NT2/D1 (cell line): ENCODE measurements at regions not wholly inside any gene's neighbourhood (a gene's known extent, or its start where the extent isn't known, plus 50 kb on each side); places are given as distances from the start of the nearest gene placed in this dataset.

Experiments
- DNase-seq: peaks from one replicate; pipeline ENCODE4 v3.0.0-alpha.2; 2011; ENCODE audit warnings: low read depth, low spot score
- H3K27me3 ChIP-seq: 2 replicates; pipeline ENCODE4 v1.6.0; 2011; ENCODE audit warnings: mild to moderate bottlenecking; ENCODE audit not compliant: insufficient read length, insufficient read depth
- H3K36me3 ChIP-seq: 2 replicates; pipeline ENCODE4 v1.6.1; 2011; ENCODE audit warnings: mild to moderate bottlenecking, low read length, mixed read lengths; ENCODE audit not compliant: insufficient read depth, insufficient read length
- H3K4me1 ChIP-seq: 2 replicates; pipeline ENCODE4 v1.5.1; 2011; ENCODE audit not compliant: insufficient read depth, insufficient read length
- H3K4me3 ChIP-seq: 2 replicates; pipeline ENCODE4 v1.5.1; 2011; ENCODE audit warnings: low read depth; ENCODE audit not compliant: insufficient read length
- H3K9ac ChIP-seq: 2 replicates; pipeline ENCODE4 v1.6.0; 2011; ENCODE audit warnings: low read depth; ENCODE audit not compliant: insufficient read length
- H3K9me3 ChIP-seq: 2 replicates; pipeline ENCODE4 v1.5.1; 2011; ENCODE audit warnings: mild to moderate bottlenecking, low read length; ENCODE audit not compliant: insufficient read depth
- SUZ12 ChIP-seq: IDR thresholded peaks from 2 replicates; pipeline ENCODE4 v1.6.1; 2011; ENCODE audit not compliant: insufficient read length, insufficient read depth; ENCODE audit errors: extremely low read depth
- YY1 ChIP-seq: IDR thresholded peaks from 2 replicates; pipeline ENCODE4 v1.6.1; 2011; ENCODE audit not compliant: insufficient read length, insufficient read depth
- ZNF274 ChIP-seq: IDR thresholded peaks from 2 replicates; pipeline ENCODE4 v1.6.1; 2011; ENCODE audit warnings: mild to moderate bottlenecking, low read depth, low read length

DNA sequence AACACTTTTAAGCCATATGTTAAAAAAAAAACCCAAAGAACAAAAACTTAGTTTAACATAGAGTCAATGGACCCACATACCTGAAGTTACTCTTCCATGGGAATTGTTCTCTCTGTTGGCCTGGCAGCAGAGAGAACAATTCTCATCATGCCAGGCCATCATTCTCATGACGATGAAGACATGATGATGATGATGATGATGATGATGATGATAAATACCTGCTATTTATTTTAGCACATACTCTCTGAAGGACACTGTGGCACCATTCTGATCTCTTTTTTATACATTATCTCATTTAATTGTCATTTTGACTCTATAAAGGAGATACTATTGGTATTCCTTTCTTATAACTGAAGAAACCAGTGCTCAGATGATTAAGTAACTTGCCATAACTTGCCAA is 366.9 kb downstream of the MFSD1 start:
- no peak overlapping the region for H3K9ac ChIP-seq
- H3K27me3 ChIP-seq = no peaks in the 10 kb centered on the region
- H3K36me3 ChIP-seq = no peaks in the 10 kb centered on the region
- no peak overlapping the region for H3K4me3 ChIP-seq
- DNase-seq = no peak
- no peaks in the 10 kb centered on the region for H3K9me3 ChIP-seq
- no peaks in the 10 kb centered on the region for H3K4me1 ChIP-seq
- no peak for TF ChIP-seq ZNF274
- no peak for TF ChIP-seq SUZ12
- TF ChIP-seq YY1 = no peak

DNA sequence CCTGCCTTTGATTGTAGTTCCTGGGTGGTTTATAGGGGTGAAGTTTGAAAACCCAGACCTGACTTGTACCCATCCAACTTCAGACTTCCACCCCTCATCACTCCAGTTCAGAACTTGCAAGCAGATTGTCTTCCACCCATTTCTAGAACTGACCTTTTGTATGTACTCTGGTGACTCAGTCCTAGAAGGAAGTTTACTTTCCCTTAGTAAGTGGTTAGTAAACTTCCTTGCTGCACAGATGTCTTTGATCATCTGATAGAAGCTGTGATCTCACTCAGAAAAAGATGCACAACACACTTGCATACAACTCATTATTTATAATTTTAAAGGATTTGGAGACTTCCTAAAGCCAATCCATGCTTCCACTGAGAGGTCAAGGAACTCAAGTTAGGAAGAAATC is 368.0 kb downstream of the MFSD1 start:
- H3K9ac ChIP-seq = no peak overlapping the region

DNA sequence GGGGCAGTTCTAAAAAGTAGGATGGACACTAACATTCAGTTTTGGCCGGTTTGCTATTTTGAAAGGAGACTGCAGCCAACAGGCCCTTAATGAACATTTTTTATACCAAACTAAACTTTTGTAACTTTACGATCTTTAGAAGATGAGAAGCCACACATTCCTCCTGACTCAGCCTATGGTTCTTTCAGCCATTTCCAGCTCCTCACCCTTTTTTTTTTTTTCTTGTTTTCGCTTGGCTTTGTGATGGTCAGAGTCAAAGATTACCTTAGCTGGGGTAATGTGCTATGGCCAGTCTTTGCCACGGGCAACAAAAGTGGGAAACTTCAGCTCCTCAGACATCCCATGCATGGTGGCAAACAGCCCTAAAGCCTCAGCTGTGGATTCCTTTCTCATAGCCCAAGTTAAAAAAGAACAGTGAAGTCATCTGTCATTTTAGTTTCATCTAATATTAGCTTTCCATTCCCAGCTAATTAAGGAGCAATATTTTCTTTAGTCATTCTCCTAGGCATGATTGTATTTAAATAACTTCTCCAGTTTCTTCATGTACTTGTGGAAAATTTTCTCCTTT is 368.7 kb downstream of the MFSD1 start:
- no peak for DNase-seq
- H3K9me3 ChIP-seq = no peaks in the 10 kb centered on the region
- H3K4me3 ChIP-seq = no peak overlapping the region
- no peak for TF ChIP-seq ZNF274
- TF ChIP-seq YY1 = no peak
- no peak for TF ChIP-seq SUZ12
- no peak overlapping the region for H3K9ac ChIP-seq
- no peaks in the 10 kb centered on the region for H3K27me3 ChIP-seq
- H3K36me3 ChIP-seq = no peaks in the 10 kb centered on the region
- H3K4me1 ChIP-seq = no peaks in the 10 kb centered on the region

More for the DNA sequence above, 368.0 kb downstream of the MFSD1 start:
- no peaks in the 10 kb centered on the region for H3K36me3 ChIP-seq
- H3K27me3 ChIP-seq = no peaks in the 10 kb centered on the region
- no peak for DNase-seq
- no peak overlapping the region for H3K4me3 ChIP-seq
- H3K9me3 ChIP-seq = no peaks in the 10 kb centered on the region
- H3K4me1 ChIP-seq = no peaks in the 10 kb centered on the region
- TF ChIP-seq YY1 (no peak), ZNF274 (no peak), SUZ12 (no peak)

DNA sequence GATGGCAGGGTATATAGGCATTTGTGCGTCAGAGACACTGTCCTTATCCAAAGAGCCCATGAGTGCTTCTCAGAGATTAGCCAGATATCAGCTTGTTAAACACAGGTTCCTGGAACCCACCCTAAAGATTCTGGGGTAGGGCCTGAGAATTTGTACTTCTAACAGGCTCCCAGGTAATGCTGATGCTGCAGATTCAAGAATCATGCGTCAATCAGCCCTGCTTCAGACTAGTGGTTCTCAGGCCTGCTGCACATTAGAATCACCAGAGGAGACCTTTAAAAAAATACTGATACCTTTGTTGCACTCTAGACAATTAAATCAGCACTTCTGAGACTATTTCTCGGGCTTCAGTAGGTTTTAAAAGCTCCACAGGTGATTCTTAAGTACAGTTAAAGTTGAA is 369.5 kb downstream of the MFSD1 start:
- Histone ChIP-seq H3K4me3 (no peak overlapping the region), H3K4me1 (no peaks in the 10 kb centered on the region), H3K9me3 (no peaks in the 10 kb centered on the region), H3K27me3 (no peaks in the 10 kb centered on the region), H3K36me3 (no peaks in the 10 kb centered on the region), H3K9ac (no peak overlapping the region)
- TF ChIP-seq ZNF274 (no peak), SUZ12 (no peak), YY1 (no peak)
- DNase-seq = no peak

DNA sequence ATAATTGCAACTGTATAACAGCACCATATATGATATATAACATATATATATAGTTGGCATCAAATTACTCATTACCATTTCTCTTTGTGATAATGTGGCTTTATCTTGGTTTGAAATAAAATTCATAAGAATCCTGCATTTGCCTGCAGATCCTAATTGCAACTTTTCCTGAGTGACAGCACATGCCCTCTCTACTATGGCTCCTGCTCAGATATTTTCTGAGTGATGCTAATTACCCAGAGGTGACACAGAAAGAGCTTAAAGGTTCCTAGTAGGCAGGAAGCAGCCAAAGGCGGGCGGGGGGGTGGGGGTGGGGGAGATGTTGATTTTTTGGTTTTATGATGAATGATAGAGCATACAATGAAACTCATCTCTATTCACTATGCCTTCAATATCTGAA is 370.6 kb downstream of the MFSD1 start:
- Histone ChIP-seq H3K36me3 (no peaks in the 10 kb centered on the region), H3K4me1 (no peaks in the 10 kb centered on the region), H3K9ac (no peak overlapping the region), H3K9me3 (no peaks in the 10 kb centered on the region), H3K4me3 (no peak overlapping the region), H3K27me3 (no peaks in the 10 kb centered on the region)
- TF ChIP-seq ZNF274 = no peak
- TF ChIP-seq SUZ12 = no peak
- no peak for TF ChIP-seq YY1
- DNase-seq = no peak

DNA sequence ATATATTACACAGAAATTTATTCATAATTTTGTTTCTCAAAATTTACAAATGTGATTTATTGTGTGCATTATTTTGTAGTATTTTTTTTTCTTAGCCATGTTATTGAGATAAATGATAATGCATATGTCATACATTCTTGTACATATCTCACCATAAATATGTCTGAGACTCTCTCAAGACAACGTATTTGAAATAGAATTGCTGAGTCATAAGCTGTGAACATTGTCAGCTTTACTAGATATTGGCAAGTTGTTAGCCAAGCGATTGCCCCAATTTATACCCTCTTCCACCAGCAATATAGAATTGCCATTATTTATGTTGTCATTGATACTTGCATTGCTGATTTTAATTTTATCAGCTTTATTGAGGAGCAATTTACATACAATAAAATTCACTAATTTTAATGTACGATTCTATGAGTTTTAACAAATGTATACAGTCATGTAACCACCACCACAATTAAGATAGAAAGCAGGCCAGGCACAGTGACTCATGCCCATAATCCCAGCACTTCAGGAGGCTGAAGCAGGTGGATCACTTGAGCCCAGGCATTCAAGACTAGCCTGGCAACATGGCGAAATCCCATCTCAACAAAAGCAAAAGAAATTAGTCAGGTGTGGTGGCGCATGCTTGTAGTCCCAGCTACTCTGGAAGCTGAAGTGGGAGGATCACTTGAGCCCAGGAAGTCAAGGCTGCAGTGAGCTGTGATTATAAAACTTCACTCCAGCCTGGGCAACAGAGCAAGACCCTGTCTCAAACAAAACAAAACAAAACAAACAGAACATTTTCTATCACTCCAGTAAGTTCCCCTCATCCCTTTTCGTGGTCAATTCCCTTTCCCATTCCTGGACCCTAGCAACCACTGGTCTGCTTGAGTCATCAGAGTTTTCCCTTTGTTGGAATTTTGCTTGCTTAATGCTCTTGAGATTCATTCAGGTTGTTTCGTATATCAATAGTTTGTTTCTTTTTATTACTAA is 373.1 kb downstream of the MFSD1 start:
- Histone ChIP-seq H3K4me1 (no peaks in the 10 kb centered on the region), H3K9ac (no peak overlapping the region), H3K27me3 (no peaks in the 10 kb centered on the region), H3K36me3 (no peaks in the 10 kb centered on the region), H3K4me3 (no peak overlapping the region), H3K9me3 (no peaks in the 10 kb centered on the region)
- no peak for DNase-seq
- TF ChIP-seq SUZ12 (no peak), YY1 (no peak), ZNF274 (no peak)

DNA sequence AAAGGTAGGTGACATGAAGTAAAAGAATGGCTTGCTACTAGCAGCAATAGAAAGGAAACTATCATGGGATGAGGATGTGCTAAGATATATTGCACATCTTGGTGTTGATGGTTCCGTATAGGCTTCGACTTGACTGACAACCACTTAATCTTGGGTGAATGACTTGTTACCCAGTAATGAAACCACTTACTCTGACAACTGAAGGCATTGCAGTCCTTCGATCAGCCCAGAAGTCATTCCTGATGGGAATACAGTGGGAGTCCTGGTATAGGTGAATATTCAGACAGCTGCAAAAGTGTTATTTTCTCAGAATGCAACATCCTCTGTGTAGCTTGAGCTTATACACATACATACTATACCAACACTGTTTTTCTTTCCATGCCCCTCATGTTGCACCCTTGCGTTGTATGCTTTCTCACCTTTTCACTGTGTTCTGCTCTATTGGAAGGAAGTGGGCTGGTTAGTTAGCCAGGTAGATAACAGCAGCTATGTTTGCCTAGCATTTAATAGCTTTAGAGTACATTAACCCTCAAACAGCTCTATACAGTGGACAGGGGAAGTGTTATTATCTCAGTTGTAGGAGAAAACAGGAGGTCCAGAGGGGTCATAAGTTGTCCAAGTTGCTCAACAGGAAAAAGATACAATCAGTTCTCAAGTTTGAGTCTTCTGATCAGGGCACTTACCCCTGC is 376.5 kb downstream of the MFSD1 start:
- Histone ChIP-seq H3K4me3 (no peak overlapping the region), H3K9me3 (no peaks in the 10 kb centered on the region), H3K9ac (no peak overlapping the region), H3K27me3 (no peaks in the 10 kb centered on the region), H3K36me3 (no peaks in the 10 kb centered on the region), H3K4me1 (no peaks in the 10 kb centered on the region)
- no peak for DNase-seq
- TF ChIP-seq YY1 = no peak
- TF ChIP-seq ZNF274 = no peak
- no peak for TF ChIP-seq SUZ12
